GM10266 (cell line): ENCODE measurements at regions not wholly inside any gene's neighbourhood (a gene's known extent, or its start where the extent isn't known, plus 50 kb on each side); places are given as distances from the start of the nearest gene placed in this dataset.

Experiments used
- DNase-seq: peaks from one replicate; pipeline ENCODE4 v3.0.0; 2012; ENCODE audit errors: extremely low spot score
- TF ChIP-seq, protein P1 (sequence below): IDR thresholded peaks from 2 replicates; pipeline ENCODE4 v1.5.1; 2012; ENCODE audit warnings: mild to moderate bottlenecking, low read depth; ENCODE audit not compliant: control insufficient read depth, insufficient read depth; ENCODE audit errors: missing control alignments

DNA sequence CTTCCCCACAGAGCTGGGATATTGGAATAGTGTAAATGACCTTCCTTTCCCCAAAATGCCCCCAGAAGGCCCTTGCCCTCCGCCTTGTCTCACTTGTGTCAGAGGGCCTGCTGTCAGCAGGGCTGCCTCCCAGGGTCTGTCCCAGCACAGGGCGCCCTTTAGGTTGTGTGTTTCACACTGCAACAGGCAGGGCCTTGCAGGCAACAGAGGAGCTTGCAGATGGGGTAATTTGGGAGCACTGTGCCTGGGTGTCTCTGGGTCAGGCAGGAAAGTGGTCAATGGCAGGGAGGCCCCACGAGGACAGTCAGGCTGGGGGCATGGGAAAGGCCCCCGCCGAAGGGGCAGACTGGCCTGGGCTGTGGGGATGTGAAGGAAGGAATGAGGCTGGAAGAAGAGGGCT, 130.7 kb downstream of the ASB1 start:
- no peak for DNase-seq
- TF ChIP-seq, protein P1, sequence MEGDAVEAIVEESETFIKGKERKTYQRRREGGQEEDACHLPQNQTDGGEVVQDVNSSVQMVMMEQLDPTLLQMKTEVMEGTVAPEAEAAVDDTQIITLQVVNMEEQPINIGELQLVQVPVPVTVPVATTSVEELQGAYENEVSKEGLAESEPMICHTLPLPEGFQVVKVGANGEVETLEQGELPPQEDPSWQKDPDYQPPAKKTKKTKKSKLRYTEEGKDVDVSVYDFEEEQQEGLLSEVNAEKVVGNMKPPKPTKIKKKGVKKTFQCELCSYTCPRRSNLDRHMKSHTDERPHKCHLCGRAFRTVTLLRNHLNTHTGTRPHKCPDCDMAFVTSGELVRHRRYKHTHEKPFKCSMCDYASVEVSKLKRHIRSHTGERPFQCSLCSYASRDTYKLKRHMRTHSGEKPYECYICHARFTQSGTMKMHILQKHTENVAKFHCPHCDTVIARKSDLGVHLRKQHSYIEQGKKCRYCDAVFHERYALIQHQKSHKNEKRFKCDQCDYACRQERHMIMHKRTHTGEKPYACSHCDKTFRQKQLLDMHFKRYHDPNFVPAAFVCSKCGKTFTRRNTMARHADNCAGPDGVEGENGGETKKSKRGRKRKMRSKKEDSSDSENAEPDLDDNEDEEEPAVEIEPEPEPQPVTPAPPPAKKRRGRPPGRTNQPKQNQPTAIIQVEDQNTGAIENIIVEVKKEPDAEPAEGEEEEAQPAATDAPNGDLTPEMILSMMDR = no peak

DNA sequence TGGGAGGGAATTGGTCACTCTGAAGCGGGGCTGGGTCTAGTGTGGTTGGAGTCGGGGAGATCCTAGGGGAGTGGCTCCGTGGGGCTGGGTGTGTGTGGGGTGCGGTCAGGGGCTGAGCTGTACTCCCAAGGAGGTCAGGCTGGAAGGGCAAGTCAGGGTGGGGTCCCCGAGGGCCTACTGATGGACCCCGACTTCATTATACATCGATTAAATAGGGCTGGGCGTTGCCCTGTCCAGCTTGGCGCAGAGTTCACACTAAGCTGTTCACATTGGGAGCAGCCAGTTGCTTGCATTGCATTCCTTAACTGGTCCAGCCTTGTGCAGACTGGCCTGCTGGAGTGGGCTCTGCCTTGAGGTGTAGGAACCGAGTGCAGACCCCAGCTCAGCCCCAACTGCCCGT, 131.2 kb downstream of the ASB1 start:
- no peak for DNase-seq
- TF ChIP-seq, protein P1 = no peak

DNA sequence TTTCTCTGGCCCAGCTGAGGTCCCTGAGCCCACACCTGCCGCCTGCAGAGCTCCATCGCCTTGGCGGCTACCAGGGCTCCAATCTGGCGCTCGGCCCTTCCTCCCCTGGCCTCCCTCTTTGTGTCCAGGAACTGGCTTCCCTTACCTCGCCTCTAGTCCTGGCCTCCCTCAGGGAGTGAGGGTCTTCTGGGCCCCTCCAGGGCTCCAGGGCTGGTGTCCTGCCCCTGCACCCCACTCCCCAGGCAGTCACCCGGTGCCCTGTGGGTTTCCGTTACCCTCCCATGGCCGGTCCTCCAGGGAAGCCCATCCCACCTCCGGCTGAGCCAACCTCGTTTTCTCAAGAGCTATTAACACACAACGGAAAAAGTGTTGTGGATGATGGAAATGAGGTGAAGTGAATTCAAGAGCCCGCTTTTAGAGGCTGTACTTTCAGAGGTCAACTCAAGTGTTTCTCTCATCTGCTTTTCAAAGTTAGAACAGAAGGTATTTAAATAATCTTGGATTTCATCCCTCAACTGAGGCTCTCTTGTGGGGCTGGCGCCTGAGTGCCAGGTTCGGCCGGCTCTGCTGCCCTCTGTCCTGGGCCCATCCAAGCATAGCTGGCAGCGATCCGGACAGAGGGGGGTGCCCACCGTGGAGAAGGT, 131.9 kb downstream of the ASB1 start:
- DNase-seq = no peak
- TF ChIP-seq, protein P1 = no peak

DNA sequence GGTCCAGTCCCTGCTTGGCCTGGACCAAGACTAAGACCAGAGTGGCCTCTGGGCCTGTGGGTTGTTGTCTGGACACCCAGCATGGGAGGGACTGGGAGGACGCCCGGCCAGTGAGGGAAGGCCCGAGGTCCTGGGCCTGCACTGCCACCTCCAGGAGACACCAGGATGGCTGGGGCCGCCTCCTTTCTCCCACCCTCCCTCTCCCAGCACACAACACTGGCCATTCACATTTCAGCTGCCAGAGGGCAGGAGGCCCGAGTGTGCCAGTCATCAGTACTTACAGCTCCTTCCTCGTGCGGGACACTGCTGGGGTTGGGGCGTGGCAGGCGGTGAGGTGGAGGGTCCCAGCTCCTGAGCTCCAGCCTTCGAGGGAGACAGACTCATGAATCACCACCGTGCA, 133.5 kb downstream of the ASB1 start:
- TF ChIP-seq, protein P1 = no peak
- no peak for DNase-seq

DNA sequence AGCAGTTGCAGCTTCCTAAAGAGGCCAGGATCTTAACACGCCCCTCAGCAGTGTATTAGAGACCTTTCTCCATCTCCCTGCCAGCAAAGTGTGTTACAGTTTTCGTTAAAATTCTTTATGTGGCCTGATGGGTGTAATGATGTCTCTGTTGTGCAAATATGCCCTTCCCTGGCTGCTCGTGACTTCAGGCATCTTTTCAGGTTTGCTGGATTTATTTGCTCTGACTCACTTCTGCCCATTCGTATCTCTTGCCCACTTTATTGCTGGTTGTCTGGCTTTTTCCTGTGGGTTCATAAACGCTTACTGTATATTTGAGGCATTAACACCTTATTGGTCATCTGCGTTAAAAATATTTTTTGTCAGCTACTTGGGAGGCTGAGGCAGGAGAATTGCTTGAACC, 134.5 kb downstream of the ASB1 start:
- no peak for DNase-seq
- TF ChIP-seq, protein P1 = no peak

DNA sequence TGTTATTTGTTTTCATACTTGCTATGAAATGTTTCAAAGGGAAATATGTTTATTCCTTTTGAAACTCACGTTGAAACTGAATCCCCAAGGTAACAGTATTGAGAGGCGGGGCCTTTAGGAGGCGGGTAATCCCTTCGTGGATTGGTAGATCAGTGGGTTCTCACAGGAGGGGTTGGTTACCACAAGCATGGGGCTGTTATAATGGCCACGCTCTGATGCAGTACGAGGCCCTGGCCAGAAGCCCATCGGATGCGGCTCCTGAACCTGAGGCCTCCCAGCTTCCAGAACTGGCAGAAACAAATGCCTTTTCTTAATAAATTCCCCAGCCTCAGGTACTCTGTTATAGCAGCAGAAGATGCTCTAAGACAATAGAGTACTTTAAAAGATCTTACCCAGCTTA, 135.7 kb downstream of the ASB1 start:
- TF ChIP-seq, protein P1 = no peak
- no peak for DNase-seq

DNA sequence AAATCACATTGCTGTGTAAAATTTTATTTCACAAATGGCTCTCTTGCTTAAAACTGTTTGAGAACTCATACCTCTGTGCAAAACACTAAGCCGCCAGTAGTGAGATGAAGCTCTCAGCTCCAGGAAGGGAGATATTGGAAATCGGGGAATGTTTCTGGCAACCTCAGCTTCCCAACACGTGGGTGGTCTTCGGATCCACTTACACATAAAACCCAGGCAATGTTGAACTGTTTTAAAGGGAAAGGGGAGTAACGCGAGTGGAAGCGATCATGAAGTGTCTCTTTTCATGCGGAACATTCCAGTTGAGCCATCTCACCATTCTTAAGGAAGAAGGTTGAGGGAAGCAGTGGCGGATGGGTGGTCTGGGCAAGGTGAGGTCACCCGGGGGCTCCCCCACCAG, 136.8 kb downstream of the ASB1 start:
- DNase-seq = no peak
- TF ChIP-seq, protein P1 = no peak
